ENCODE measurements at regions not wholly inside any gene's neighbourhood (a gene's known extent, or its start where the extent isn't known, plus 50 kb on each side); places are given as distances from the start of the nearest gene placed in this dataset.

- no peak for TF ChIP-seq CTCF (IDR thresholded peaks at IDR 0.05; ENCODE audit: low read depth, low read length)
- no peak for TF ChIP-seq POLR2A (IDR thresholded peaks at IDR 0.05; ENCODE audit: extremely low read depth, insufficient read length)
Measured at GRCh38 chr14:83697099-83697498, 1832.8 kb upstream of the FLRT2 start.

Measured in NB4 (cell line).